Cardiac fibroblast (primary cell): ENCODE measurements at regions not wholly inside any gene's neighbourhood (a gene's known extent, or its start where the extent isn't known, plus 50 kb on each side); places are given as distances from the start of the nearest gene placed in this dataset.

Experiments used
- DNase-seq, 2 donors: peaks; one replicate each; pipeline versions ENCODE4 v3.0.0 to v3.0.0-alpha.2; 2010; ENCODE audit warnings: low read depth in 2 of 2
- H3K4me3 ChIP-seq, 2 donors: replicated peaks in 1 of 2; 1 replicate in 1 of 2; 2 replicates in 1 of 2; pipeline ENCODE4 v1.5.1; 2011; ENCODE audit warnings: low read depth in 2 of 2, low read length in 2 of 2, mild to moderate bottlenecking in 2 of 2, moderate library complexity in 1 of 2
- CTCF ChIP-seq: IDR thresholded peaks from one replicate; pipeline ENCODE4 v1.5.1; 2011; ENCODE audit warnings: low read depth, mild to moderate bottlenecking, low read length, inconsistent platforms

GRCh38 chr11:116596346-116597260, 176.2 kb downstream of the BUD13 start:
- no peak for TF ChIP-seq CTCF
- DNase-seq, result no peak
- H3K4me3 ChIP-seq, result no peak overlapping the region

GRCh38 chr11:116595305-116595880, 177.4 kb downstream of the BUD13 start:
- no peak overlapping the region for H3K4me3 ChIP-seq
- TF ChIP-seq CTCF, result no peak
- DNase-seq, result no peak

GRCh38 chr11:116590844-116591570, 181.8 kb downstream of the BUD13 start:
- no peak overlapping the region for H3K4me3 ChIP-seq
- no peak for TF ChIP-seq CTCF
- DNase-seq, result no peak

- H3K4me3 ChIP-seq, result no peak overlapping the region
- no peak for DNase-seq
- TF ChIP-seq CTCF, result no peak
These were observed 183.4 kb downstream of the BUD13 start for GRCh38 chr11:116589402-116589801.

- H3K4me3 ChIP-seq, result no peak overlapping the region
- no peak for TF ChIP-seq CTCF
- DNase-seq, result no peak
These were observed 186.4 kb downstream of the BUD13 start for GRCh38 chr11:116586392-116586791.

- DNase-seq, result no peak
- no peak for TF ChIP-seq CTCF
- no peak overlapping the region for H3K4me3 ChIP-seq
These were observed 190.2 kb downstream of the BUD13 start for GRCh38 chr11:116582571-116582970.
